Lower leg skin (tissue), 4 donors: ENCODE measurements at regions not wholly inside any gene's neighbourhood (a gene's known extent, or its start where the extent isn't known, plus 50 kb on each side); places are given as distances from the start of the nearest gene placed in this dataset.
A peak's percentile ranks its signal among the peaks of the same experiment; 100 is the strongest.

ENCODE experiments used
- DNase-seq, 2 donors: peaks; one replicate each; pipeline ENCODE4 v3.0.0-alpha.2; 2019; ENCODE audit warnings: low spot score in 2 of 2
- H3K4me3 ChIP-seq: fragments of 200-600 bp; sonication (generic); 2 replicates; pipeline ENCODE4 v1.5.1; 2017; ENCODE audit warnings: mild to moderate bottlenecking, low read depth; ENCODE audit not compliant: poor library complexity, severe bottlenecking
- CTCF ChIP-seq, 3 donors: fragments of 450-650 bp; IDR thresholded peaks; one replicate each; pipeline ENCODE4 v1.5.1; 2016; ENCODE audit warnings: antibody characterized with exemption in 3 of 3, mild to moderate bottlenecking in 3 of 3, moderate library complexity in 2 of 3
- POLR2A ChIP-seq, 2 donors: fragments of 450-650 bp; IDR thresholded peaks; one replicate each; pipeline ENCODE4 v1.6.1; 2016 to 2017; ENCODE audit warnings: antibody characterized with exemption in 2 of 2, mild to moderate bottlenecking in 1 of 2, moderate library complexity in 1 of 2
- WGBS, 2 donors: methylation state at CpG; one replicate each; pipeline ENCODE4 v1.1.5; 2018; 5-methylcytosine and 5-hydroxymethylcytosine counted together
- intact Hi-C: fragments of 100-400 bp; cut with DNase I; formaldehyde crosslinking; loops from one replicate; pipeline ENCODE4 v1.15.0; 2023; ENCODE audit warnings: low total_unique reads

DNA sequence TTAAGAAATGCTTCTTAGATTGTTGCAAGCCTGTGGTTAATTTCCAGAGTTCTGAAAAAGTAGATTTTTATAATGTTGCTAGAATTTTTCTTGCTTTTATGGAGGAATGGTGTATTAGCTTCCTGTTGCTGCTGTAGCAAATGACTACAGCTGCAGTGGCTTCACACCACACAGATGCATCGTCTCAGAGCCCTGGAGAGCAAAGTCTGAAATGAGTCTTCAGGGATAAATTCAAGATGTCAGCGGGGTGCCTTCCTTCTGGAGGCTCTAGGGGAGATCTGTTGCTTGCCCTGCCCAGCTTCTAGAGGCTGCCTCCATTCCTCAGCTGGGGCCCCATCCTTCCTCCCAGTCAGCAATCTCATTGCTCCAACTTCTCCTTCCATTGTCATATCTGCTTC is 187.8 kb downstream of the ZNF516 start:
- DNase-seq = no peak
- TF ChIP-seq POLR2A (IDR thresholded peaks at IDR 0.05) (no peak), CTCF (IDR thresholded peaks at IDR 0.05) (no peak)
- 77 to 81% methylated on average over 2 of the region's 2 CpGs for WGBS, 2 donors
- no peak overlapping the region for H3K4me3 ChIP-seq
- intact Hi-C loops = no loop called here

DNA sequence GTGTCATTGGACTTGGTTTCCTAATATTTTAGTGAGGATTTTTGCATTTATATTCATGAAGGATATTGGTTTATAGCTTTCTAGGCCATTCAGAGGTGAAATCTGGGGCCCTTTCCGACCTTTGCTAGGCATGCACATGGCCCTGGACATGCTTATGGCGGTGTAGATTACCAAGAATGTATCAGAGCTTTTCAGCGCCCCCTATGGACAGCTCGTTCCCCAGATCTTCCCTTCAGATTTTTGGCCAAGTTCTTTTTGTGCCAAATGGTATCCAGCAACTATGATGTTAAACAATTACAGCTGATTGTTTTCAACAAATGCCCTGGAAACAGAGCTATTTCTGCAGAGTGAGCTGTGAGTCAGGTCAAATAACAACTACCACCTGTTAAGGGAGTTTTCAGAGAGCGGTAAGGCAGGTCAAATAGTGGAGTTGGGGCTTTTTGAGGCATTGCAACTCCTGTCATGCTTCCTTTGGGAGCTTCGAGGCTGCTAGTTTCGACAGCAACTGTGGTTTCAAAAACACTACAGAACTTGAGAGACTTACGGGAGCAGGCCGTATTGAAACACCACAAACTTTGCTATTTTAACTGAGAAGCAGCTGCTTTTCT is 188.3 kb downstream of the ZNF516 start:
- DNase-seq = no peak
- intact Hi-C loops = no loop called here
- no peak overlapping the region for H3K4me3 ChIP-seq
- WGBS, 2 donors = 72 to 80% methylated on average over 9 of the region's 9 CpGs
- TF ChIP-seq CTCF (IDR thresholded peaks at IDR 0.05) (no peak), POLR2A (IDR thresholded peaks at IDR 0.05) (no peak)

GRCh38 chr18:76285866-76286265 is 209.2 kb downstream of the ZNF516 start:
- TF ChIP-seq POLR2A (IDR thresholded peaks at IDR 0.05) (no peak), CTCF (IDR thresholded peaks at IDR 0.05) (no peak)
- 59 to 71% methylated on average over 3 of the region's 3 CpGs for WGBS, 2 donors
- intact Hi-C loops = no loop called here
- no peak overlapping the region for H3K4me3 ChIP-seq
- no peak for DNase-seq

DNA sequence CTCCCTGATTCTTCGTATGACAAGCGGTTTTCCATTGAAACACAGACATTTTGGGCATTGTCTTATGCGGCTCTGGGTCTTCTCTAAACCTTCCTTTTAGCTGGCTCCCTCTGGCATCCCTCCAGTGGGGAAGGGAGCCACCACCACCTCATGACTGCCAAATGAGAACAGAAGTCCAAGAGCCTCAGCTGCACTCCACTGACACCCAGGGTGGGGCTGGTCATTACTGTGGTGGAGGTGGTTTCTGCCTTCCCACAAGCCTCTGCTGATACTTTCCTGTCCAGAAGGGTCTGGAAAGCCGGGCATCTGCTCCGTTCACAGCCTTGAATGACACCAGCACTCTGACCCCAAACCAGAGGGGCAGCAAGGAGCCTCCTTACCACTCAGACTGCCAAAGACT is 213.5 kb downstream of the ZNF516 start:
- intact Hi-C loops = no loop called here
- peak in 1 of 2 donors; percentile 68 for DNase-seq
- 63 to 90% methylated on average over 4 to 5 of the region's 5 CpGs for WGBS, 2 donors
- TF ChIP-seq POLR2A (IDR thresholded peaks at IDR 0.05) (no peak), CTCF (IDR thresholded peaks at IDR 0.05) (no peak)
- H3K4me3 ChIP-seq = no peak overlapping the region

- TF ChIP-seq CTCF (IDR thresholded peaks at IDR 0.05) (no peak), POLR2A (IDR thresholded peaks at IDR 0.05) (no peak)
- DNase-seq = no peak
- intact Hi-C loops = no loop called here
- WGBS, 2 donors = 82 to 84% methylated on average over 4 of the region's 4 CpGs
- H3K4me3 ChIP-seq = no peak overlapping the region
Observed at GRCh38 chr18:76277801-76278200, 217.2 kb downstream of the ZNF516 start.

DNA sequence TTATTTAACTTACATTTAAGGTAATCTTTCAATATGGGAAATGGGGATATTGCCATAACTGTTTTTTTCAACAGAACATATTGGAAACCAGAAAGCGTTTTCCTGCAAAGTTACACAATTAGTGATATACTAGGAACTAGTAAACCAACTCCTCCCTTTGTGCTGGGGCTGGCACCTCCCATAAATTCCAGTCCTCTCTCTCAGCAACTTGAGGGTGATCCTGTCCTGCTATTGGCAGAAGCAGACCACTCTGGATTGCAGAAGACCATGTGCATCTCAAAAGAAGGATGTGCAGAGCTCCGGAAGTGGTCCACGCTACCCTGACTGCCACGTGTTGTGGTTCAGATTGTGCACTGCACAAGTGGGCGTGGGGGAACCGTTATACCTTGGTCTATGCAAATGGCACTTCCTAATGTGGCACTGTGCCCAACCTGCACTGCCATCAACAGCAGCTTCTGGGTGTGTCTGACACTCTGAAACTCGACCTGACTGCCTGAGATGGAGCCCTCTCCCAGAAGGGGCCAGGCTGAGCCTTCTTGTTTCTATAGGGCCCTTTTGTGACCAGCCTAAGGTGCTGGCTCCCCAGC is 219.2 kb downstream of the ZNF516 start:
- intact Hi-C loops = no loop called here
- peak in 1 of 2 donors; percentile 45 for DNase-seq
- no peak overlapping the region for H3K4me3 ChIP-seq
- TF ChIP-seq CTCF (IDR thresholded peaks at IDR 0.05) = no peak
- TF ChIP-seq POLR2A (IDR thresholded peaks at IDR 0.05) = no peak
- WGBS, 2 donors = 54 to 58% methylated on average over 7 of the region's 7 CpGs
